ENCODE measurements at regions not wholly inside any gene's neighbourhood (a gene's known extent, or its start where the extent isn't known, plus 50 kb on each side); places are given as distances from the start of the nearest gene placed in this dataset.

DNA sequence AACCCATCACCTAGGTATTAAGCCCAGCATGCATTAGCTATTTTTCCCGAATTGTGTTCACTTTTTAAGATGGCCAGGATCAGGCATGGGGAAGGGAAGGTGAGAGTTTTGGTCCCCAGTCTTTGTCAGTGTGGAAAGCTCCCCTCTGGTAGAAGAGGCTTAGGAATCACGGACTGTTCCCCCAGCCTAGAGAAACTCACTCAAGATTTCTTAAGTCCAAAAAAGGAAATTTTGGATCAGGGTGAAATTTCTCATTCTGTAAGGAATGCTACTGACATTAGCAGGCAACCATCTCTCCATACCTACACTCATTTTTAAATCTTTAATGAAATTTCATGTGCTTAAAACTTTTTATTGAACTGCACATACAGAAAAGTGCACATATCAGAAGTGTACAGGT, 70.3 kb upstream of the GALNT15 start:
- intact Hi-C loops (cut with micrococcal nuclease) = no loop called here
- no peak overlapping the region for H3K9ac ChIP-seq (ENCODE audit: insufficient read depth, low read length, poor library complexity, severe bottlenecking)
- H3K4me3 Mint-ChIP-seq = no peak overlapping the region
- no peaks in the 10 kb centered on the region for H3K27me3 ChIP-seq (ENCODE audit: control insufficient read depth in 2 of 2, insufficient read depth in 2 of 2, low read length in 2 of 2)
- H3K4me1 Mint-ChIP-seq = no peaks in the 10 kb centered on the region
- H3K27me3 Mint-ChIP-seq (ENCODE audit: low read depth in 3 of 3) = peaks cover 0 to 2% (median 0%) of the 10 kb centered on the region in 3 donors
- H3K27ac ChIP-seq (ENCODE audit: low read depth in 1 of 2, low read length in 2 of 2) = no peak overlapping the region
- no peak overlapping the region for H3K4me2 ChIP-seq (replicated peaks; ENCODE audit: extremely low read depth, low read length, poor library complexity, severe bottlenecking)
- no peaks in the 10 kb centered on the region for H3K9me3 ChIP-seq (replicated peaks in 1 of 2; ENCODE audit: control insufficient read depth in 1 of 2, insufficient read depth in 1 of 2, low read length in 2 of 2)
- no peaks in the 10 kb centered on the region for H4K20me1 ChIP-seq (ENCODE audit: insufficient read depth, low read length)
- no peaks in the 10 kb centered on the region for H3K79me2 ChIP-seq (ENCODE audit: insufficient read depth, low read length)
- peaks cover 0 to 5% (median 2%) of the 10 kb centered on the region in 7 donors for H3K9me3 Mint-ChIP-seq
- no peaks in the 10 kb centered on the region for H3K36me3 ChIP-seq (replicated peaks in 1 of 2; ENCODE audit: control insufficient read depth in 1 of 2, insufficient read depth in 2 of 2, low read length in 2 of 2)
- H3K4me3 ChIP-seq (replicated peaks in 1 of 3; ENCODE audit: low read depth in 2 of 3, low read length in 3 of 3) = no peak overlapping the region
- no CpG with 5 or more reads among the region's 2 CpGs for WGBS (ENCODE audit: insufficient coverage)
- no peak overlapping the region for H2AFZ ChIP-seq (ENCODE audit: insufficient read depth, low read depth, low read length, poor library complexity, severe bottlenecking)
- no peaks in the 10 kb centered on the region for H3K36me3 Mint-ChIP-seq
- H3K27ac Mint-ChIP-seq = no peak overlapping the region
- no peak for DNase-seq
- no peaks in the 10 kb centered on the region for H3K4me1 ChIP-seq (ENCODE audit: control insufficient read depth in 1 of 2, insufficient read depth in 2 of 2, low read length in 2 of 2)
- TF ChIP-seq, protein P1, sequence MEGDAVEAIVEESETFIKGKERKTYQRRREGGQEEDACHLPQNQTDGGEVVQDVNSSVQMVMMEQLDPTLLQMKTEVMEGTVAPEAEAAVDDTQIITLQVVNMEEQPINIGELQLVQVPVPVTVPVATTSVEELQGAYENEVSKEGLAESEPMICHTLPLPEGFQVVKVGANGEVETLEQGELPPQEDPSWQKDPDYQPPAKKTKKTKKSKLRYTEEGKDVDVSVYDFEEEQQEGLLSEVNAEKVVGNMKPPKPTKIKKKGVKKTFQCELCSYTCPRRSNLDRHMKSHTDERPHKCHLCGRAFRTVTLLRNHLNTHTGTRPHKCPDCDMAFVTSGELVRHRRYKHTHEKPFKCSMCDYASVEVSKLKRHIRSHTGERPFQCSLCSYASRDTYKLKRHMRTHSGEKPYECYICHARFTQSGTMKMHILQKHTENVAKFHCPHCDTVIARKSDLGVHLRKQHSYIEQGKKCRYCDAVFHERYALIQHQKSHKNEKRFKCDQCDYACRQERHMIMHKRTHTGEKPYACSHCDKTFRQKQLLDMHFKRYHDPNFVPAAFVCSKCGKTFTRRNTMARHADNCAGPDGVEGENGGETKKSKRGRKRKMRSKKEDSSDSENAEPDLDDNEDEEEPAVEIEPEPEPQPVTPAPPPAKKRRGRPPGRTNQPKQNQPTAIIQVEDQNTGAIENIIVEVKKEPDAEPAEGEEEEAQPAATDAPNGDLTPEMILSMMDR (IDR thresholded peaks at IDR 0.05) = no peak

DNA sequence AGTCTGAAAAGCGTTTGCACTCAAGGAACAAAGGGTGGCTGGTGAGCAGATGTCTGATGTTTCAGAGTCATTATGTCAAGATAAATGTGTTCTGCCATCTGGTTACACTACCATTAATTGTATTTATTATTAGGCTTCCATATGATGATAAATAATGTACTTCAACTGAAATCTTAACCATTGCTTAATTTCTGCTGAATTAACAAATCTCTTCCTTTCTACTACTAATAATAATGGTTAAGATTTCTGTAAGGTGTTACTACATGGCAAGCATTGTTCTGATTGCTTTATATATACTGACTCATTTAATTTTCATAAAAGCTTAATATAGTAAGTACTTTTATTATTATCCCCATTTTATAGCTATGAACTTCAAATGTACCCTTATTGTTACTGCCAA, 68.4 kb upstream of the GALNT15 start:
- no peaks in the 10 kb centered on the region for H3K4me1 ChIP-seq (ENCODE audit: control insufficient read depth in 1 of 2, insufficient read depth in 2 of 2, low read length in 2 of 2)
- no peak overlapping the region for H3K9ac ChIP-seq (ENCODE audit: insufficient read depth, low read length, poor library complexity, severe bottlenecking)
- H3K36me3 ChIP-seq (replicated peaks in 1 of 2; ENCODE audit: control insufficient read depth in 1 of 2, insufficient read depth in 2 of 2, low read length in 2 of 2) = no peaks in the 10 kb centered on the region
- Mint-ChIP-seq H3K4me1 (no peaks in the 10 kb centered on the region), H3K9me3 (peaks cover 0 to 9% (median 4%) of the 10 kb centered on the region in 7 donors), H3K27me3 (ENCODE audit: low read depth in 3 of 3) (peaks cover 0 to 2% (median 0%) of the 10 kb centered on the region in 3 donors), H3K27ac (no peak overlapping the region), H3K4me3 (no peak overlapping the region), H3K36me3 (no peaks in the 10 kb centered on the region)
- H3K27me3 ChIP-seq (ENCODE audit: control insufficient read depth in 2 of 2, insufficient read depth in 2 of 2, low read length in 2 of 2) = no peaks in the 10 kb centered on the region
- H4K20me1 ChIP-seq (ENCODE audit: insufficient read depth, low read length) = no peaks in the 10 kb centered on the region
- H3K4me2 ChIP-seq (replicated peaks; ENCODE audit: extremely low read depth, low read length, poor library complexity, severe bottlenecking) = no peak overlapping the region
- no peaks in the 10 kb centered on the region for H3K9me3 ChIP-seq (replicated peaks in 1 of 2; ENCODE audit: control insufficient read depth in 1 of 2, insufficient read depth in 1 of 2, low read length in 2 of 2)
- H3K4me3 ChIP-seq (replicated peaks in 1 of 3; ENCODE audit: low read depth in 2 of 3, low read length in 3 of 3) = no peak overlapping the region
- TF ChIP-seq, protein P1 (IDR thresholded peaks at IDR 0.05) = no peak
- WGBS (ENCODE audit: insufficient coverage) = no CpG with 5 or more reads among the region's 1 CpG
- no peak for DNase-seq
- H3K79me2 ChIP-seq (ENCODE audit: insufficient read depth, low read length) = no peaks in the 10 kb centered on the region
- no peak overlapping the region for H2AFZ ChIP-seq (ENCODE audit: insufficient read depth, low read depth, low read length, poor library complexity, severe bottlenecking)
- intact Hi-C loops (cut with micrococcal nuclease) = no loop called here
- H3K27ac ChIP-seq (ENCODE audit: low read depth in 1 of 2, low read length in 2 of 2) = no peak overlapping the region

Measured in CD14-positive monocyte (primary cell).